Mesendoderm (in vitro differentiated cells): ENCODE measurements at regions not wholly inside any gene's neighbourhood (a gene's known extent, or its start where the extent isn't known, plus 50 kb on each side); places are given as distances from the start of the nearest gene placed in this dataset.

ENCODE experiments used
- DNase-seq: peaks from one replicate; pipeline ENCODE4 v3.0.0; 2013
- H2AK5ac ChIP-seq: 2 replicates; pipeline ENCODE4 v1.6.1; 2013; ENCODE audit warnings: low read length, inconsistent platforms
- H2BK120ac ChIP-seq: 2 replicates; pipeline ENCODE4 v1.6.1; 2013; ENCODE audit warnings: low read depth, mild to moderate bottlenecking, low read length, moderate library complexity, mixed read lengths
- H2BK15ac ChIP-seq: replicated peaks from 2 replicates; pipeline ENCODE4 v1.6.1; 2013; ENCODE audit warnings: low read depth, mild to moderate bottlenecking, moderate library complexity
- H2BK5ac ChIP-seq: 2 replicates; pipeline ENCODE4 v1.6.1; 2013; ENCODE audit warnings: low read length, inconsistent platforms
- H3K18ac ChIP-seq: 2 replicates; pipeline ENCODE4 v1.6.1; 2013; ENCODE audit warnings: mild to moderate bottlenecking, low read length, mixed read lengths
- H3K23ac ChIP-seq: one replicate; pipeline ENCODE4 v1.6.1; 2013; ENCODE audit warnings: low read length
- H3K27ac ChIP-seq: 2 replicates; pipeline ENCODE4 v1.5.1; 2013; ENCODE audit warnings: low read depth, mild to moderate bottlenecking, inconsistent platforms, low read length, moderate library complexity
- H3K27me3 ChIP-seq: 2 replicates; pipeline ENCODE4 v1.6.1; 2013; ENCODE audit warnings: low read length, control low read depth, mild to moderate bottlenecking, inconsistent platforms; ENCODE audit not compliant: insufficient read depth, poor library complexity
- H3K36me3 ChIP-seq: 2 replicates; pipeline ENCODE4 v1.6.1; 2013; ENCODE audit warnings: low read length, inconsistent platforms; ENCODE audit not compliant: control insufficient read depth, insufficient read depth
- H3K4ac ChIP-seq: one replicate; pipeline ENCODE4 v1.6.1; 2013; ENCODE audit warnings: low read depth, mild to moderate bottlenecking, low read length, moderate library complexity
- H3K4me1 ChIP-seq: 2 replicates; pipeline ENCODE4 v1.6.1; 2013; ENCODE audit warnings: low read depth, low read length, inconsistent platforms; ENCODE audit not compliant: control insufficient read depth
- H3K4me2 ChIP-seq: 2 replicates; pipeline ENCODE4 v1.6.1; 2013; ENCODE audit warnings: low read length
- H3K4me3 ChIP-seq: 2 replicates; pipeline ENCODE4 v1.5.1; 2013; ENCODE audit warnings: mild to moderate bottlenecking, low read length
- H3K56ac ChIP-seq: one replicate; pipeline ENCODE4 v1.6.1; 2013; ENCODE audit warnings: low read length
- H3K79me1 ChIP-seq: 2 replicates; pipeline ENCODE4 v1.6.1; 2013; ENCODE audit warnings: low read length, inconsistent platforms
- H3K79me2 ChIP-seq: 2 replicates; pipeline ENCODE4 v1.6.1; 2013; ENCODE audit warnings: mild to moderate bottlenecking, low read length; ENCODE audit not compliant: control insufficient read depth, insufficient read depth
- H3K9ac ChIP-seq: 2 replicates; pipeline ENCODE4 v1.6.1; 2013; ENCODE audit warnings: low read length, inconsistent platforms
- H4K5ac ChIP-seq: one replicate; pipeline ENCODE4 v1.6.1; 2013; ENCODE audit warnings: low read length
- H4K8ac ChIP-seq: one replicate; pipeline ENCODE4 v1.6.1; 2013; ENCODE audit warnings: low read depth, mild to moderate bottlenecking, control low read depth, low read length, moderate library complexity
- WGBS: extraction: QIAGEN DNeasy Blood & Tissue Kit; methylation state at CpG from one replicate; pipeline ENCODE4 v1.1.7; 2013; ENCODE audit warnings: low lambda C conversion rate, missing lambda C conversion rate; ENCODE audit not compliant: insufficient coverage; ENCODE audit errors: extremely low coverage; 5-methylcytosine and 5-hydroxymethylcytosine counted together

GRCh38 chr1:29903548-29904166, 667.3 kb downstream of the PTPRU start:
- no peak overlapping the region for H3K4me2 ChIP-seq

GRCh38 chr1:29901624-29902325, 665.5 kb downstream of the PTPRU start:
- Histone ChIP-seq H2BK5ac (no peak overlapping the region), H3K4ac (no peak overlapping the region), H3K4me1 (peaks cover 5% of the 10 kb centered on the region), H4K5ac (no peak overlapping the region), H2AK5ac (no peak overlapping the region), H3K27me3 (no peaks in the 10 kb centered on the region), H3K23ac (no peak overlapping the region), H3K27ac (no peak overlapping the region), H3K4me2 (no peak overlapping the region), H3K36me3 (no peaks in the 10 kb centered on the region), H3K18ac (no peak overlapping the region), H3K9ac (no peak overlapping the region), H2BK120ac (no peak overlapping the region), H4K8ac (no peak overlapping the region), H3K56ac (peak overlapping the region; percentile 58), H3K79me2 (no peaks in the 10 kb centered on the region), H3K79me1 (no peaks in the 10 kb centered on the region), H2BK15ac (no peak overlapping the region), H3K4me3 (no peak overlapping the region)
- WGBS, result no CpG with 5 or more reads among the region's 12 CpGs
- peak; percentile 73 for DNase-seq

More at GRCh38 chr1:29903548-29904166, 667.3 kb downstream of the PTPRU start:
- Histone ChIP-seq H2BK120ac (no peak overlapping the region), H3K79me2 (no peaks in the 10 kb centered on the region), H3K27me3 (no peaks in the 10 kb centered on the region), H3K4me3 (no peak overlapping the region), H2BK5ac (no peak overlapping the region), H3K23ac (no peak overlapping the region), H3K36me3 (no peaks in the 10 kb centered on the region), H3K79me1 (no peaks in the 10 kb centered on the region), H3K4ac (no peak overlapping the region), H4K8ac (no peak overlapping the region), H3K18ac (no peak overlapping the region), H3K9ac (no peak overlapping the region), H3K4me1 (peaks cover 5% of the 10 kb centered on the region), H3K27ac (no peak overlapping the region), H2AK5ac (no peak overlapping the region), H2BK15ac (no peak overlapping the region), H4K5ac (no peak overlapping the region), H3K56ac (no peak overlapping the region)
- no peak for DNase-seq
- no CpG with 5 or more reads among the region's 5 CpGs for WGBS

- no peaks in the 10 kb centered on the region for H3K27me3 ChIP-seq
- no peak overlapping the region for H2BK120ac ChIP-seq
- no peak overlapping the region for H3K4ac ChIP-seq
- H3K4me2 ChIP-seq, result no peak overlapping the region
- no peak overlapping the region for H4K8ac ChIP-seq
- no peak overlapping the region for H3K23ac ChIP-seq
- H2AK5ac ChIP-seq, result no peak overlapping the region
- peaks cover 5% of the 10 kb centered on the region for H3K4me1 ChIP-seq
- no peak overlapping the region for H2BK15ac ChIP-seq
- no peak overlapping the region for H3K18ac ChIP-seq
- H3K36me3 ChIP-seq, result no peaks in the 10 kb centered on the region
- no peak overlapping the region for H2BK5ac ChIP-seq
- no peak overlapping the region for H3K4me3 ChIP-seq
- H3K56ac ChIP-seq, result no peak overlapping the region
- no peak overlapping the region for H3K9ac ChIP-seq
- no peak overlapping the region for H3K27ac ChIP-seq
- whole genome bisulfite sequencing, result no CpG with 5 or more reads among the region's 3 CpGs
- no peaks in the 10 kb centered on the region for H3K79me2 ChIP-seq
- no peaks in the 10 kb centered on the region for H3K79me1 ChIP-seq
- DNase-seq, result no peak
- H4K5ac ChIP-seq, result no peak overlapping the region
Observed at GRCh38 chr1:29900712-29901111, 664.4 kb downstream of the PTPRU start.

- no CpG with 5 or more reads among the region's 20 CpGs for WGBS
- Histone ChIP-seq H3K4ac (no peak overlapping the region), H3K4me2 (no peak overlapping the region), H3K56ac (no peak overlapping the region), H4K8ac (no peak overlapping the region), H3K4me3 (no peak overlapping the region), H3K79me1 (no peaks in the 10 kb centered on the region), H3K23ac (no peak overlapping the region), H3K79me2 (no peaks in the 10 kb centered on the region), H3K36me3 (no peaks in the 10 kb centered on the region), H3K27me3 (no peaks in the 10 kb centered on the region), H3K9ac (no peak overlapping the region), H4K5ac (no peak overlapping the region), H3K27ac (no peak overlapping the region), H3K4me1 (peaks cover 5% of the 10 kb centered on the region), H3K18ac (no peak overlapping the region), H2BK120ac (no peak overlapping the region), H2AK5ac (no peak overlapping the region), H2BK5ac (no peak overlapping the region), H2BK15ac (no peak overlapping the region)
- peak; percentile 51 for DNase-seq
Observed at GRCh38 chr1:29900104-29900679, 663.9 kb downstream of the PTPRU start.

GRCh38 chr1:29896791-29897714, 660.7 kb downstream of the PTPRU start:
- H3K4me2 ChIP-seq, result no peak overlapping the region
- no peak overlapping the region for H3K4me3 ChIP-seq
- peak; percentile 34 for DNase-seq
- H3K27ac ChIP-seq, result no peak overlapping the region
- peaks cover 5% of the 10 kb centered on the region for H3K4me1 ChIP-seq
- no peak overlapping the region for H2BK120ac ChIP-seq
- no peak overlapping the region for H3K23ac ChIP-seq
- no peak overlapping the region for H3K4ac ChIP-seq
- no peak overlapping the region for H4K8ac ChIP-seq
- no peak overlapping the region for H2AK5ac ChIP-seq
- H4K5ac ChIP-seq, result no peak overlapping the region
- H3K36me3 ChIP-seq, result no peaks in the 10 kb centered on the region
- H3K56ac ChIP-seq, result no peak overlapping the region
- H2BK5ac ChIP-seq, result no peak overlapping the region
- no CpG with 5 or more reads among the region's 12 CpGs for WGBS
- H3K9ac ChIP-seq, result no peak overlapping the region
- H3K79me2 ChIP-seq, result no peaks in the 10 kb centered on the region
- H3K18ac ChIP-seq, result no peak overlapping the region
- no peaks in the 10 kb centered on the region for H3K79me1 ChIP-seq
- H2BK15ac ChIP-seq, result no peak overlapping the region
- no peaks in the 10 kb centered on the region for H3K27me3 ChIP-seq
